Gastrocnemius medialis (tissue), 4 donors: ENCODE measurements at regions not wholly inside any gene's neighbourhood (a gene's known extent, or its start where the extent isn't known, plus 50 kb on each side); places are given as distances from the start of the nearest gene placed in this dataset.

Experiments used
- ATAC-seq, 2 donors: fragments of 150-250 bp; one replicate each; pipeline ENCODE4 v1.9.1; 2016
- DNase-seq, 2 donors: peaks; one replicate each; pipeline ENCODE4 v3.0.0-alpha.2; 2019
- H3K27ac ChIP-seq, 4 donors: fragments of 200-600 bp; sonication (generic); 1 replicate in 1 of 4; 2 replicates in 3 of 4; pipeline ENCODE4 v1.5.1; 2016 to 2018; ENCODE audit warnings: mild to moderate bottlenecking in 2 of 4, moderate library complexity in 1 of 4
- H3K27me3 ChIP-seq, 3 donors: fragments of 200-600 bp; sonication (generic) in 2 of 3; 1 replicate in 1 of 3; 2 replicates in 2 of 3; pipeline versions ENCODE4 v1.5.1 to v1.6.0; 2016 to 2019; ENCODE audit warnings: mild to moderate bottlenecking in 1 of 3, moderate library complexity in 1 of 3
- H3K36me3 ChIP-seq, 2 donors: fragments of 200-600 bp; sonication (generic) in 1 of 2; one replicate each; pipeline ENCODE4 v1.5.1; 2017 to 2018
- H3K4me1 ChIP-seq, 2 donors: fragments of 200-600 bp; sonication (generic) in 1 of 2; one replicate each; pipeline ENCODE4 v1.5.1; 2016 to 2017; ENCODE audit warnings: mild to moderate bottlenecking in 2 of 2
- H3K4me3 ChIP-seq, 4 donors: fragments of 200-600 bp; sonication (generic) in 3 of 4; 1 replicate in 1 of 4; 2 replicates in 3 of 4; pipeline ENCODE4 v1.5.1; 2016 to 2019; ENCODE audit warnings: mild to moderate bottlenecking in 2 of 4
- H3K9me3 ChIP-seq, 3 donors: fragments of 200-600 bp; sonication (generic) in 2 of 3; 1 replicate in 1 of 3; 2 replicates in 2 of 3; pipeline ENCODE4 v1.5.1; 2016 to 2019
- CTCF ChIP-seq, 5 experiments: fragments of 450-650 bp in 3 of 5; fragments of 200-600 bp in 2 of 5; sonication (generic) in 2 of 5; IDR thresholded peaks in 4 of 5; conservative IDR thresholded peaks in 1 of 5; 1 replicate in 4 of 5; 2 replicates in 1 of 5; pipeline ENCODE4 v1.5.1; 2016 to 2019; ENCODE audit warnings: antibody characterized with exemption in 5 of 5, mild to moderate bottlenecking in 3 of 5, moderate library complexity in 3 of 5
- POLR2A ChIP-seq, 2 donors: fragments of 450-650 bp; IDR thresholded peaks; one replicate each; pipeline ENCODE4 v1.6.1; 2017; ENCODE audit warnings: antibody characterized with exemption in 2 of 2, mild to moderate bottlenecking in 2 of 2, moderate library complexity in 2 of 2
- in situ Hi-C, 4 donors: fragments of 200-750 bp; cut with MboI; loops; one replicate each; pipeline versions ENCODE4 v1.15.0 to v1.8.0; 2017; ENCODE audit warnings: low sequenced_read_pairs in 4 of 4
- intact Hi-C: fragments of 100-400 bp; cut with DNase I; formaldehyde crosslinking; loops from one replicate; pipeline ENCODE4 v1.15.1; 2023; ENCODE audit warnings: low total_unique reads

GRCh38 chr5:145471831-145472612, 363.1 kb downstream of the PRELID2 start:
- H3K4me1 ChIP-seq, result no peaks in the 10 kb centered on the region
- no peaks in the 10 kb centered on the region for H3K27me3 ChIP-seq
- no peak for TF ChIP-seq POLR2A (IDR thresholded peaks at IDR 0.05)
- no peak for TF ChIP-seq CTCF (IDR thresholded peaks at IDR 0.05 in 4 of 5, conservative IDR thresholded peaks at IDR 0.05 in 1 of 5)
- H3K27ac ChIP-seq, result no peak overlapping the region
- intact Hi-C loops (no loop called here), in situ Hi-C loops (no loop called here)
- no peak for DNase-seq
- H3K9me3 ChIP-seq, result no peaks in the 10 kb centered on the region
- no peak for ATAC-seq
- no peak overlapping the region for H3K4me3 ChIP-seq
- no peaks in the 10 kb centered on the region for H3K36me3 ChIP-seq

GRCh38 chr5:145471026-145471425, 364.1 kb downstream of the PRELID2 start:
- Histone ChIP-seq H3K4me3 (no peak overlapping the region), H3K27me3 (no peaks in the 10 kb centered on the region), H3K36me3 (no peaks in the 10 kb centered on the region), H3K9me3 (no peaks in the 10 kb centered on the region), H3K4me1 (no peaks in the 10 kb centered on the region), H3K27ac (no peak overlapping the region)
- DNase-seq (no peak), ATAC-seq (no peak)
- TF ChIP-seq CTCF (IDR thresholded peaks at IDR 0.05 in 4 of 5, conservative IDR thresholded peaks at IDR 0.05 in 1 of 5) (no peak), POLR2A (IDR thresholded peaks at IDR 0.05) (no peak)
- intact Hi-C loops (no loop called here), in situ Hi-C loops (no loop called here)

- no peaks in the 10 kb centered on the region for H3K36me3 ChIP-seq
- no peaks in the 10 kb centered on the region for H3K9me3 ChIP-seq
- H3K27me3 ChIP-seq, result no peaks in the 10 kb centered on the region
- no peak for DNase-seq
- H3K27ac ChIP-seq, result no peak overlapping the region
- in situ Hi-C loops, result no loop called here
- no peak for ATAC-seq
- TF ChIP-seq CTCF (IDR thresholded peaks at IDR 0.05 in 4 of 5, conservative IDR thresholded peaks at IDR 0.05 in 1 of 5), result no peak
- no peak for TF ChIP-seq POLR2A (IDR thresholded peaks at IDR 0.05)
- H3K4me3 ChIP-seq, result no peak overlapping the region
- H3K4me1 ChIP-seq, result no peaks in the 10 kb centered on the region
- intact Hi-C loops, result no loop called here
Observed at GRCh38 chr5:145470396-145470979, 364.7 kb downstream of the PRELID2 start.

GRCh38 chr5:145467446-145467845, 367.7 kb downstream of the PRELID2 start:
- in situ Hi-C loops, result no loop called here
- Histone ChIP-seq H3K27ac (no peak overlapping the region), H3K4me1 (no peaks in the 10 kb centered on the region), H3K27me3 (no peaks in the 10 kb centered on the region), H3K4me3 (no peak overlapping the region), H3K9me3 (no peaks in the 10 kb centered on the region), H3K36me3 (no peaks in the 10 kb centered on the region)
- TF ChIP-seq CTCF (IDR thresholded peaks at IDR 0.05 in 4 of 5, conservative IDR thresholded peaks at IDR 0.05 in 1 of 5) (no peak), POLR2A (IDR thresholded peaks at IDR 0.05) (no peak)
- ATAC-seq (no peak), DNase-seq (no peak)
- intact Hi-C loops, result no loop called here
